GM19463 (cell line): ENCODE measurements at regions not wholly inside any gene's neighbourhood (a gene's known extent, or its start where the extent isn't known, plus 50 kb on each side); places are given as distances from the start of the nearest gene placed in this dataset.
A peak's percentile ranks its signal among the peaks of the same experiment; 100 is the strongest.

Experiments
- ATAC-seq: cut with Tn5 transposase; IDR thresholded peaks from one replicate; pipeline ENCODE4 v1.9.1; 2021; ENCODE audit warnings: mild to moderate bottlenecking, moderate library complexity; ENCODE audit not compliant: unreplicated experiment

- ATAC-seq: no peak
These were observed 51.0 kb upstream of the DSC1 start for GRCh38 chr18:31213641-31214040.

GRCh38 chr18:31217038-31217849 lies 54.6 kb upstream of the DSC1 start:
- ATAC-seq: no peak

- ATAC-seq: no peak
These were observed 56.2 kb upstream of the DSC1 start for GRCh38 chr18:31218671-31219383.

GRCh38 chr18:31219395-31219794 lies 56.7 kb upstream of the DSC1 start:
- ATAC-seq: no peak

- peak; percentile 38 for ATAC-seq
These were observed 60.7 kb upstream of the DSC1 start for GRCh38 chr18:31223371-31223770.

DNA sequence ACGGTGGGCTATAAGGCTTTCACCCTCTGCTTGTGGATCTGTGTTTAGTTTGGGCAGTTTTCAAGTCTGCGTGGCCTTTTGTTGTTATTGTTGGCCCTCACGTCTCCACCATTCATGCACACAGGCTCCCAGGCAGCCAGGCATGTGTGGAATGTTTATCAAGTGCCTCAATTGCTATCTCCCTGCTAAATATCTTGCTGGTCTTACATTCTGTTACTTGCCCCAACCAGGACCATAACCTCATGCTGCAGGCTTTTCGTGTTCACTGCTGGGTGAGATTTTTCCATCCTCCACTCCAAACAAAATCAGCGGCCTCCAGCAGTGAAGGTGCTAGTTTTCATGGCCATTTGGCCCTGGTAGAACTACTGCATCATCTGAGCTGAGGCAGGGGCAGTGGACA lies 63.0 kb upstream of the DSC1 start:
- ATAC-seq: no peak

DNA sequence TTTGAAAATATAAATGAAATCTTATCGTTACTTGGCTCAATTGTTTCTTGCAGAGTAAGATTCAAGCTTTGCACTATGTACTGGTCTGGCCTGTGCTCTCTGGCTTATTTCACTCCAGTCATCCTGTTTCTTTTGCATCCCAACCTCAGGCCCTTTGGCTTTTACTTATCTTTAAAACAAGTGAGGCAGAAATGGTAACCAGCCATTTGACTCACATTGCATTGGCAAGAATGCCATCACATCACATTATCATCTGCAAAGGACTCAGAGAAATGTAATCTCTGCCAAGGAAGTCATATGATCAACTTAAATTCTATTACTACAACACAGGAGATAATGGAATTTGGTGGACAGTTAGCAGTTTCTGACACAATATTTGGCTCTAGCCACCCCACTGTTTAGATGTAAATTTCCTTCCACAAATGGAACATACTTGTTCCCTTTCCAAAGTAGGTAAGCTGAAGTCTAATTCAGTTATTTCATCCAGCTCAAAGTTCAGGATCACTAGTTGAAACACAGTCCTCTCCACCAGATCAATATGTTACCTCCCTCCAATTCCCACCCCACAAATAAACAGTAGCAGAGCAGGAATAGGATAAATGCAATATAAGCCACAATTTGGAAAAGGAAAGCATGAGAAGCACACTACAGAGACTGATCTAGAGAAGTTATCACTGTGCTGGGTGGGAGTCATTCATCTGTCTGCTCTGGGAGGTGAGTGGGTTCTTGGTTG lies 65.0 kb upstream of the DSC1 start:
- ATAC-seq: no peak

GRCh38 chr18:31229829-31230228 lies 67.2 kb upstream of the DSC1 start:
- peak; percentile 18 for ATAC-seq

DNA sequence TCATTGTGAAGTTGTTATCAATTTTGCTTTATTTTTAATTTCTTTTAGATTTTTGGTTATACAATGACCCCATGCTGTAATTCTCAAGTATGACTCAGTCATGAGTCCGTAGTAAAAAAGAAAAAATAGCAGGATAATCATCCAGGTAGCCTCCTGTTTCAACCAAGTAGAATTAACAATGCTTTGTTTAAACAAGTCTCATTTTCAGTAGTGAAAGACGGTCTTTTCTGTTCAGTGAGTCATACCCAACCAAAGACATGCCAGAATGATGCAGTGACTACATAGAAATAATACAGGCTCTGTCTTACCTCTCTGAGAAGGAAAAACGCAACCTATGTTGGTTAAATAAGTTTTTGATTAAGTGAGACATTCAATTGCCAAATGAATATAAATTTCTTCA lies 67.8 kb upstream of the DSC1 start:
- ATAC-seq: peak; percentile 85

DNA sequence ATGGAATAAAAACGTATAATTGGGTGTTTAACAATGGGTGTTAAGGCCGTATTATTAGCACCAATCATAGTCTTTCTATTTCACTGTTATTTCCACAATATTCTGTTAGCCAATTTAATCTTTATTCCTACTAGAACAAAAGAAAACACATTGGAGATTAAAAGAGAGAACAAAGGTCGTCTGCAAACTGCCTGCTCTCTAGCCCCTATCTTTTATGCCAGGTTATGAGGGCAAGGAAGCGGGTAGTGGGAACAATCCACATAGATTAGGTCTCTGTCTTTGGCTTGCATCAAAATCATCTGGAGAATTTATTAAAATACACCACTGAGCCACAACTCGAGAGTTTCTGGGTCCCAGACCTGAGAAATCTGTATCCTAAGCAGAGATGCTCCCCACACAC lies 69.4 kb upstream of the DSC1 start:
- no peak for ATAC-seq

GRCh38 chr18:31232775-31233424 lies 70.2 kb upstream of the DSC1 start:
- ATAC-seq: no peak

- ATAC-seq: no peak
These were observed 71.1 kb upstream of the DSC1 start for GRCh38 chr18:31233621-31234275.

DNA sequence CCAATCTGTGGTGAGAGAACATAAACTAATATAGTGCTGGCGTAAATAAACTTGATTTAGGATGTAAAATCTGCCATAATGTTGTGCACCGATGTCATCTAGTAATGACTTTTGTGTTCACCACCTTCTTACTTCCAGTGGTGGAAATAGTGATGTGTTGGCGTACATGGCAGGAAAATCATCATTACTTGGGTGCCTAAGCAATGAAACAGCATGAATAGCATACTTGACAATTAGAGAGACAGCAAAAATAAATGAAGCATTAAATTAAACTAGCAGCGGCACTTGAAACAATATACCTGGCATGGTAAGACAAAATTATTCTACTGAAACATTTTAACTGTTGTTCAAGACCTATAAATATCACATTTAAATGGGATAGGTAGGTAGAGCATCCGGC lies 73.2 kb upstream of the DSC1 start:
- no peak for ATAC-seq

DNA sequence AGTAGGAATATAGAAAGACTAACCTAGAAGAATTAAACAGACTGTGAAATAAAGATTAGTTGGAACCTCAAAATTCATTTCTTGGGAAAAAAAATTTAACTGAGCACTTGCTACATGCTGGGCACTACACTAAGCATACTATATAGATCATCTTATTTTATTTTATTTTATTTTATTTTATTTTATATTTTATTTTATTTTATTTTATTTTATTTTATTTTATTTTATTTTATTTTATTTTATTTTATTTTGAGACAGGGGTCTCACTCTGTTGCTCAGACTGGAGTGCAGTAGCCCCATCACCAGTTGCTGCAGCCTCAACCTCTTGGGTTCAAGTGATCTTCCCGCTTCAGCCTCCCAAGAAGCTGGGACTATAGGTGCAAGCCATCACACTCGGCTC lies 74.5 kb upstream of the DSC1 start:
- no peak for ATAC-seq

- no peak for ATAC-seq
These were observed 76.5 kb upstream of the DSG1 start for GRCh38 chr18:31241425-31241824.

DNA sequence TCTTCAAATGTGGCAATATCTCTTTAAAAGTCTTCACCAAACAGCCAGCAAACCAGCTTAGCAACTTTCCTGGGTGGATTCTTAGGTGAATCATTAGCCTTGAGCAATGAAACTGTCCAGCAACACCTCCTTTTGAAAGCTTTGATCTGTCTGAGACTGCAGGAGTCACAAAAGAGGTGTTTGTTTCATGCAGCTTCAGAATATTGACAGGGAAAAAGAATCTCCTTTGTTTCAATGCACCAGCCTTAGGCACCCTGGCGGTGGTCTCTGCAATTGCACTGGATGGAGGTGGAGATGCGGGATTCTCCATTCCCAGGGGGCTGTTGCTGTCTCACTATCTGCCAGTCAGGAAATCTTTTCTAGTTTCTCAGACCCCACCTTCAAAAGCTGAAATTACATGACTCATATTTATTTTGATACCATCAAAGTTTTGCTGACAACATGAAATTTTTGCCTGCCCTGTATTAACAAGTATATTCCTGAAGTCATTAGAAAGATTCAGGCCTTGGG lies 76.0 kb upstream of the DSG1 start:
- peak; percentile 61 for ATAC-seq

DNA sequence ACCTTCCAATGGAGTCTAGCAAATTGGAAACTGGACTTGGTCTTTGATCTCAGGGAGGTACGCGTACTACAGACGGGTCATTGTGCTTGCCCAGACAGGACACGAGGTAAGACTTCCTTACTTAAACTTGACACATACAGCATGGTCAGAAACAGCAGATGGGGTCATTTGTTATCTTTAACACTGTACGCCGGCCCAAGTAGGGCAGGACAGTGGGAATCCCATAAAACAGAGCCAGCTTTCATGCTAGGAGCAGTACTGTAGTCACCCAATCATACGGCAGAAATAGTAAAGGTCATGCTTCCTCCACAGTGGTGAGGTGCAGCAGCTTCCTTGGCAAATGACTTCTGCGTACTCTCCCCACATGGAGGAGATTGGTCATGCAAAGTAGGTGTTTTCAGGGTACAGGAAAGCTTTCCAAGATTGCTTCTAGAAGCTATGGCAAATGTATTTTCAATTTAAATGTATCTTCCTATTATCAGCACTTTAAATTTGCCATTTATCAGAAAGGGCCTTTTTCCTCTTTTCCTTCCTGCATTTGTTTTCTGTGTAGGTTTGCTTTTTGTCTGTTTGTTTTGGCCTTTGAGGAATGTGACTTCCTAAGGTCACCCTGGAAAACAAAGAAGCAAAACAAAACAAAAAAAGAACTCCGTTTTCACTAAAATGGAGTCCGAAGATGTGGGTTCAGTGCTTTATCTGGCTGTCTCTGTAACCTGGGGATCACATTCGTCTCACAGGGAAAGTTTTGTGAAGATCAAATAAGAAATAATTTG lies 74.0 kb upstream of the DSG1 start:
- ATAC-seq: no peak

DNA sequence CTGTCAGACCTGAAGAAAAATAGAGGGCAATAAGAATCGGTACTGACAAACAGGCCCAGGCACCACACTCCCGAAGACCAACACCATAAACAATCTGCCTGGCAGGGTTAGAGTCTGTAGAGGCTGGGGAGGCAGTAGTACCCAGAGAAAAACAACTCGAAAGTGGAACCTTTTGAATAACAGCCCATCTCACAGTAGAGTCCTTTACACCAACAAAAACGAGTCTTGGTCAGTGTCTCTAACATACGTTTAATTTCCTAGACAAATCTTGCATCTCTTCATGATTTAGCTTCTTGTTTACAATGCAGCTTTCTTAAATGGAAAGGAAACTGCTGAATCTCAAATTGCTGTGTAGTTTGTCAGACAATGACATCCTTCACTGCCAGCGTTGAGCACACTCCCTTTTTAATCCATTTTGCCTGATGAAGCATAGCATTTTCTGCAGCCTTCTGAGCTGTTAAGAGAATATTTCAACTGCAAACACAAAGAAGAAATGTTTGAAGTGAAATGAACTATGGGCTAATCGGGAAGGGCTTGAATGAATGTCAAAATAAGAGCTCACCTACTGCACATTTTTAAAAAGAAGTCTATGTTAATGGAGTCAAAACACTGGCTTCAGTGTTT lies 73.1 kb upstream of the DSG1 start:
- peak; percentile 23 for ATAC-seq

GRCh38 chr18:31245820-31246219 lies 72.1 kb upstream of the DSG1 start:
- no peak for ATAC-seq
